Progenitor cell of endocrine pancreas (in vitro differentiated cells): ENCODE measurements at regions not wholly inside any gene's neighbourhood (a gene's known extent, or its start where the extent isn't known, plus 50 kb on each side); places are given as distances from the start of the nearest gene placed in this dataset.

Experiments
- DNase-seq: peaks from one replicate; pipeline ENCODE4 v3.0.0; 2021; ENCODE audit warnings: low spot score; ENCODE audit not compliant: unreplicated experiment
- H3K27ac Mint-ChIP-seq: 2 replicates; pipeline ENCODE4 v1.8.0; 2021; ENCODE audit warnings: mild to moderate bottlenecking, moderate library complexity, mixed read lengths
- H3K27me3 Mint-ChIP-seq: 2 replicates; pipeline ENCODE4 v1.8.0; 2021; ENCODE audit warnings: mixed read lengths
- H3K36me3 Mint-ChIP-seq: 2 replicates; pipeline ENCODE4 v1.8.0; 2022; ENCODE audit warnings: mixed read lengths; ENCODE audit not compliant: insufficient read depth
- H3K4me1 Mint-ChIP-seq: 2 replicates; pipeline ENCODE4 v1.8.0; 2021; ENCODE audit warnings: low read depth, mixed read lengths
- H3K4me3 Mint-ChIP-seq: 2 replicates; pipeline ENCODE4 v1.8.0; 2021; ENCODE audit warnings: low read depth, mild to moderate bottlenecking, moderate library complexity, mixed read lengths
- H3K9me3 Mint-ChIP-seq: 2 replicates; pipeline ENCODE4 v1.8.0; 2021; ENCODE audit warnings: low read depth, mixed read lengths
- TF ChIP-seq, protein P1 (sequence below): fragments of 200-600 bp; sonication (generic); IDR thresholded peaks from one replicate; pipeline ENCODE4 v1.5.0; 2021; ENCODE audit warnings: antibody characterized with exemption, mild to moderate bottlenecking; ENCODE audit not compliant: unreplicated experiment

DNA sequence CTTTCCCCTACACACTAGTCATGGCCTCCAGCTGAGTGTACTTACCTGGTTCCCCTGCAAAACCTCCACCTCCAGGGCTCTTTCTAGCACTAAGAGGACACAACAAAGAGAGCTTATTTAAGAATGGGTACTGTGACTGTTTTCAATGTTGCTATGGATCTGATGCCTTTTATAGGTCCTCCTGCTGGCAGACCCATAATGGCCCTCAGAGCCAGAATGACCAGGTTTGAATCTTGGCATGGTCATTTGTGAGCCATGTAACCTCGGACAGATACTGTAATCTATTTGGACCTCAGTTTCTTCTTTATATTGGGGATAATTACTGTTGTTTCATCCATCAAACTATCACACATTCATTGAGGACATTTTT is 137.6 kb upstream of the USP24 start:
- no peaks in the 10 kb centered on the region for H3K9me3 Mint-ChIP-seq
- H3K36me3 Mint-ChIP-seq: no peaks in the 10 kb centered on the region
- TF ChIP-seq, protein P1, sequence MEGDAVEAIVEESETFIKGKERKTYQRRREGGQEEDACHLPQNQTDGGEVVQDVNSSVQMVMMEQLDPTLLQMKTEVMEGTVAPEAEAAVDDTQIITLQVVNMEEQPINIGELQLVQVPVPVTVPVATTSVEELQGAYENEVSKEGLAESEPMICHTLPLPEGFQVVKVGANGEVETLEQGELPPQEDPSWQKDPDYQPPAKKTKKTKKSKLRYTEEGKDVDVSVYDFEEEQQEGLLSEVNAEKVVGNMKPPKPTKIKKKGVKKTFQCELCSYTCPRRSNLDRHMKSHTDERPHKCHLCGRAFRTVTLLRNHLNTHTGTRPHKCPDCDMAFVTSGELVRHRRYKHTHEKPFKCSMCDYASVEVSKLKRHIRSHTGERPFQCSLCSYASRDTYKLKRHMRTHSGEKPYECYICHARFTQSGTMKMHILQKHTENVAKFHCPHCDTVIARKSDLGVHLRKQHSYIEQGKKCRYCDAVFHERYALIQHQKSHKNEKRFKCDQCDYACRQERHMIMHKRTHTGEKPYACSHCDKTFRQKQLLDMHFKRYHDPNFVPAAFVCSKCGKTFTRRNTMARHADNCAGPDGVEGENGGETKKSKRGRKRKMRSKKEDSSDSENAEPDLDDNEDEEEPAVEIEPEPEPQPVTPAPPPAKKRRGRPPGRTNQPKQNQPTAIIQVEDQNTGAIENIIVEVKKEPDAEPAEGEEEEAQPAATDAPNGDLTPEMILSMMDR: no peak
- no peaks in the 10 kb centered on the region for H3K27me3 Mint-ChIP-seq
- H3K4me1 Mint-ChIP-seq: no peaks in the 10 kb centered on the region
- H3K27ac Mint-ChIP-seq: no peak overlapping the region
- no peak overlapping the region for H3K4me3 Mint-ChIP-seq
- DNase-seq: no peak

DNA sequence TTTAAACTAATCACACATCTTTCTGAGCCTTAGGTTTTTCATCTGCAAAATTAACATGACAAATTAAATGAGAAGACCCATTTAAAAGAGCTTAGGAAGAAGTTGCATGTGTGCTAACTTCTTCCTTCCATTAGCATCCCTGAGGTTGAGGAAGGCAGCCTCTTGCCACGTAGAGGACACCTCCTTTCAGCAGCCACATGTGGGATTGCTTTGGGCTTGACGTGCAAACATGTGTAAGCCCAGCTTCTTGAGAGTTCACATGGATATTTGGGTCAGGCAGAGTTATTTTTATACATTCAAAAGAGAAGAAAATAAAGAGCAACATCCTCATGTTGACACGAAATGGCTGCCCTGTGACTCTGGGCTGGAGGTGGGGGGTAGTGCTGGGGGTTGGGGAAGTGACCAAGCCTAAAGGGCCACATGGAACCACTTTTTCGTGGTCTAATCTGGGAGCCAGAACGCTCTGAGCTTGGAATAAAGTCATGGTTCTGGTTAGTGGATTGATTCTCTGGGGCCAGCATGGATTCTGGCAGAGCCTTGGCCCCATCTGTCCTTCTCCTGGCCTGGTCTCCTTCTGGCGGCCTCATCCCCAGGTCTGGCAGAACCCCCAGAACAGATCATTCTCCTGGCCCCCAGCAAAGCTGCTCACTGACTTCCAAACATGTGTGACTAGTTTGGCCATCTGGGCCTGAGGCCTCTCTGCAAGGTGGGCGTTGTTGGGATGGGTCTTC is 137.1 kb upstream of the USP24 start:
- H3K4me3 Mint-ChIP-seq: no peak overlapping the region
- TF ChIP-seq, protein P1: no peak
- H3K4me1 Mint-ChIP-seq: no peaks in the 10 kb centered on the region
- no peaks in the 10 kb centered on the region for H3K27me3 Mint-ChIP-seq
- H3K9me3 Mint-ChIP-seq: no peaks in the 10 kb centered on the region
- DNase-seq: no peak
- no peaks in the 10 kb centered on the region for H3K36me3 Mint-ChIP-seq
- H3K27ac Mint-ChIP-seq: no peak overlapping the region

DNA sequence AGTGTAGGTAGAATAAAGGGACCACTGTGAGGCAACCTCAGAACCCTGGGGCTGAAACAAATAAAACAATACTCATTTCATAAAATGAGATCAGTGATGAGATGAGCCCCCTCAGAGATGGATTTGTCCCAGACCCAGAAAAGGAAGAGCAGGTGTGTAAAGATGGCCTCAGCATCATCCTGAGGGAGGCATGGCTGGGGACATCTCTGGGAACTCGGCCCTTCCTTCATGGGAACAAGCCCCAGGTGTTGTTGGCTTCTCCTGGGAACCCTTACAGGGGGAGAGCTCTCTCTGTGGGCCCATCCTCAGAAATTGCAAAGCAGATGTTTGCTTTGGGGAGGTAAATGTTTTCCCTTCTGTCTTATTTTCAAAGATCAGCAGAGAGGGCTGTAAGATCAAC is 133.2 kb upstream of the USP24 start:
- Mint-ChIP-seq H3K27me3 (no peaks in the 10 kb centered on the region), H3K9me3 (peaks cover 6% of the 10 kb centered on the region), H3K27ac (no peak overlapping the region), H3K4me3 (no peak overlapping the region), H3K36me3 (no peaks in the 10 kb centered on the region), H3K4me1 (no peaks in the 10 kb centered on the region)
- no peak for DNase-seq
- TF ChIP-seq, protein P1: no peak

DNA sequence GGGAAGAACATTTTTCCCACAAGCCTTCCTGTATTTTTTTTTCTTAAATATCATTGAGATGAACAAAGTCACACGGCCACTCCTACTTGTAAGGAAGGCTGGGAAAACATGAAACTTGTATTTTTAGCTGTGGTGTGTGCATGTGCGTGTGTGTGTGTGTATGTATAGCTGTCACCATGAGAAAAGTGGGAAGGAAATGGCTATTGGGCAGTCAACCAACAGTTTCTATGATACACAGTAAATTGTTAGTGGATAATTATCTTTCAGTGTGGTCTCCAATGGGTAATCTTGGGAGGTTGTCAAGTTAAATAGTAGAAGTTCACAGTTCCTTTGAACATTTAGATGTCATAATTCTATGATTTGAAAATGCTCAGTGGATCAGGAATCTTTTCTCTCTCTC is 132.7 kb upstream of the USP24 start:
- Mint-ChIP-seq H3K9me3 (peaks cover 6% of the 10 kb centered on the region), H3K4me3 (no peak overlapping the region), H3K36me3 (no peaks in the 10 kb centered on the region), H3K4me1 (no peaks in the 10 kb centered on the region), H3K27me3 (no peaks in the 10 kb centered on the region), H3K27ac (no peak overlapping the region)
- no peak for DNase-seq
- TF ChIP-seq, protein P1: no peak

DNA sequence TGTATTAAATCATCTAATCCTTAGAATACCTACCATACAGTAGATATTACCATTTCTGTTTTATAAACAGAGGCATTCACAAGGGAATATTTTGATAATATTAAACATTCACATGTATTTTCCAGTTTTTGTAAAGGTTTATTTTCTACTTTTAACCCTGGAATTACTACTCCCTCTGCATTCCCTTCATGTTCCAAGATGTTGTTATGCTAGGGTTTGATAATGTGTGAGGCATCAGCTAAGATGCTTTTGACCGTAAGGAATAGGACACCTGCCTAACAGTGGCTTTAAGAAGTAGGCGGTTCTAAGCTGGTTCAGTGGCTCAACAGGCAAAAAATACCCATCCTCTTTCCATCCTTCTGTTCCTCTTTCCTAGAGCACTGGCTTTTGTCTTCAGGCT is 131.9 kb upstream of the USP24 start:
- H3K27me3 Mint-ChIP-seq: no peaks in the 10 kb centered on the region
- no peak overlapping the region for H3K27ac Mint-ChIP-seq
- no peak overlapping the region for H3K4me3 Mint-ChIP-seq
- H3K4me1 Mint-ChIP-seq: no peaks in the 10 kb centered on the region
- H3K9me3 Mint-ChIP-seq: peaks cover 6% of the 10 kb centered on the region
- TF ChIP-seq, protein P1: no peak
- no peak for DNase-seq
- H3K36me3 Mint-ChIP-seq: no peaks in the 10 kb centered on the region
